CD14-positive monocyte (primary cell): ENCODE measurements at regions not wholly inside any gene's neighbourhood (a gene's known extent, or its start where the extent isn't known, plus 50 kb on each side); places are given as distances from the start of the nearest gene placed in this dataset.

Experiments
- DNase-seq, 3 donors: peaks; one replicate each; pipeline ENCODE4 v3.0.0-alpha.2; 2011 to 2022
- H2AFZ ChIP-seq: 2 replicates; pipeline ENCODE4 v1.6.0; 2012; ENCODE audit warnings: mild to moderate bottlenecking, low read depth, low read length, inconsistent platforms; ENCODE audit not compliant: insufficient read depth, poor library complexity, severe bottlenecking
- H3K27ac ChIP-seq, 2 donors: 1 replicate in 1 of 2; 2 replicates in 1 of 2; pipeline ENCODE4 v1.5.1; 2012 to 2013; ENCODE audit warnings: low read length in 2 of 2, control low read depth in 1 of 2, inconsistent platforms in 1 of 2, low read depth in 1 of 2, mild to moderate bottlenecking in 1 of 2
- H3K27me3 ChIP-seq, 2 donors: one replicate each; pipeline versions ENCODE4 v1.6.0 to v1.6.1; 2011 to 2013; ENCODE audit warnings: low read length in 2 of 2; ENCODE audit not compliant: control insufficient read depth in 2 of 2, insufficient read depth in 2 of 2
- H3K36me3 ChIP-seq, 2 donors: replicated peaks in 1 of 2; 1 replicate in 1 of 2; 2 replicates in 1 of 2; pipeline versions ENCODE4 v1.5.1 to v1.6.1; 2012 to 2013; ENCODE audit warnings: low read length in 2 of 2, control low read depth in 1 of 2, inconsistent platforms in 1 of 2, mild to moderate bottlenecking in 1 of 2; ENCODE audit not compliant: insufficient read depth in 2 of 2, control insufficient read depth in 1 of 2
- H3K4me1 ChIP-seq, 2 donors: 1 replicate in 1 of 2; 2 replicates in 1 of 2; pipeline versions ENCODE4 v1.5.1 to v1.6.1; 2012 to 2013; ENCODE audit warnings: low read length in 2 of 2, control low read depth in 1 of 2, inconsistent platforms in 1 of 2, mild to moderate bottlenecking in 1 of 2, moderate library complexity in 1 of 2; ENCODE audit not compliant: insufficient read depth in 2 of 2, control insufficient read depth in 1 of 2
- H3K4me2 ChIP-seq: replicated peaks from 2 replicates; pipeline ENCODE3; 2012; ENCODE audit warnings: low read length, moderate library complexity, mild to moderate bottlenecking; ENCODE audit not compliant: poor library complexity, severe bottlenecking; ENCODE audit errors: extremely low read depth
- H3K4me3 ChIP-seq, 3 experiments: fragments of 200-600 bp in 1 of 3; sonication (generic) in 1 of 3; replicated peaks in 1 of 3; 1 replicate in 2 of 3; 2 replicates in 1 of 3; pipeline ENCODE4 v1.5.1; 2011 to 2013; ENCODE audit warnings: low read length in 3 of 3, mild to moderate bottlenecking in 3 of 3, control low read depth in 2 of 3, low read depth in 2 of 3, inconsistent platforms in 1 of 3, moderate library complexity in 1 of 3
- H3K79me2 ChIP-seq: 2 replicates; pipeline ENCODE4 v1.6.0; 2012; ENCODE audit warnings: mild to moderate bottlenecking, control low read depth, inconsistent platforms, low read length, moderate library complexity; ENCODE audit not compliant: insufficient read depth
- H3K9ac ChIP-seq: 2 replicates; pipeline ENCODE4 v1.6.0; 2017; ENCODE audit warnings: low read length, mild to moderate bottlenecking; ENCODE audit not compliant: insufficient read depth, poor library complexity, severe bottlenecking
- H3K9me3 ChIP-seq, 2 donors: replicated peaks in 1 of 2; 1 replicate in 1 of 2; 2 replicates in 1 of 2; pipeline versions ENCODE4 v1.5.1 to v1.6.1; 2012 to 2013; ENCODE audit warnings: low read length in 2 of 2, control low read depth in 1 of 2; ENCODE audit not compliant: control insufficient read depth in 1 of 2, insufficient read depth in 1 of 2
- H4K20me1 ChIP-seq: 2 replicates; pipeline ENCODE4 v1.6.0; 2012; ENCODE audit warnings: mild to moderate bottlenecking, low read length, control low read depth, moderate library complexity; ENCODE audit not compliant: insufficient read depth
- H3K27ac Mint-ChIP-seq, 7 donors: one replicate each; pipeline ENCODE4 v1.8.0; 2020; ENCODE audit warnings: mild to moderate bottlenecking in 7 of 7, mixed read lengths in 7 of 7, moderate library complexity in 6 of 7, inconsistent platforms in 2 of 7
- H3K27me3 Mint-ChIP-seq, 3 donors: one replicate each; pipeline ENCODE4 v1.8.0; 2021 to 2022; ENCODE audit warnings: low read depth in 3 of 3, mild to moderate bottlenecking in 3 of 3, mixed read lengths in 3 of 3, moderate library complexity in 3 of 3, inconsistent platforms in 1 of 3
- H3K36me3 Mint-ChIP-seq, 2 donors: one replicate each; pipeline ENCODE4 v1.8.0; 2020; ENCODE audit warnings: mixed read lengths in 2 of 2, inconsistent platforms in 1 of 2, mild to moderate bottlenecking in 1 of 2
- H3K4me1 Mint-ChIP-seq: one replicate; pipeline ENCODE4 v1.8.0; 2020; ENCODE audit warnings: mild to moderate bottlenecking, mixed read lengths
- H3K4me3 Mint-ChIP-seq, 2 donors: one replicate each; pipeline ENCODE4 v1.8.0; 2020; ENCODE audit warnings: mild to moderate bottlenecking in 2 of 2, mixed read lengths in 2 of 2, moderate library complexity in 1 of 2
- H3K9me3 Mint-ChIP-seq, 7 donors: one replicate each; pipeline ENCODE4 v1.8.0; 2020 to 2022; ENCODE audit warnings: mixed read lengths in 7 of 7, mild to moderate bottlenecking in 6 of 7, moderate library complexity in 6 of 7, inconsistent platforms in 2 of 7
- CTCF ChIP-seq: fragments of 200-600 bp; IDR thresholded peaks from one replicate; pipeline ENCODE4 v1.8.0; 2022; ENCODE audit warnings: antibody characterized with exemption, mild to moderate bottlenecking
- WGBS: methylation state at CpG from one replicate; pipeline ENCODE4 v1.1.5; 2013; ENCODE audit warnings: missing lambda C conversion rate; ENCODE audit not compliant: insufficient coverage; 5-methylcytosine and 5-hydroxymethylcytosine counted together
- intact Hi-C, 2 donors: fragments of 100-400 bp; cut with micrococcal nuclease; formaldehyde crosslinking; loops; one replicate each; pipeline versions ENCODE4 v1.15.0 to v1.15.1; 2023

- no peak for DNase-seq
- H3K4me2 ChIP-seq: no peak overlapping the region
- WGBS: no CpG with 5 or more reads among the region's 3 CpGs
- H3K36me3 Mint-ChIP-seq: no peaks in the 10 kb centered on the region
- peaks cover 0 to 2% (median 0%) of the 10 kb centered on the region in 3 donors for H3K27me3 Mint-ChIP-seq
- H3K27ac Mint-ChIP-seq: no peak overlapping the region
- H3K36me3 ChIP-seq: no peaks in the 10 kb centered on the region
- H3K9ac ChIP-seq: no peak overlapping the region
- H3K79me2 ChIP-seq: no peaks in the 10 kb centered on the region
- no peak overlapping the region for H2AFZ ChIP-seq
- H3K4me1 ChIP-seq: no peaks in the 10 kb centered on the region
- H3K4me3 Mint-ChIP-seq: no peak overlapping the region
- no peaks in the 10 kb centered on the region for H3K27me3 ChIP-seq
- no peaks in the 10 kb centered on the region for H3K4me1 Mint-ChIP-seq
- intact Hi-C loops: no loop called here
- no peaks in the 10 kb centered on the region for H4K20me1 ChIP-seq
- no peaks in the 10 kb centered on the region for H3K9me3 ChIP-seq
- H3K9me3 Mint-ChIP-seq: peaks cover 0 to 2% (median 0%) of the 10 kb centered on the region in 7 donors
- no peak overlapping the region for H3K27ac ChIP-seq
- H3K4me3 ChIP-seq: no peak overlapping the region
- no peak for TF ChIP-seq CTCF
These were observed 287.0 kb upstream of the MAGEB18 start for GRCh38 chrX:25851141-25851540.

- WGBS: no CpG with 5 or more reads among the region's 3 CpGs
- Histone ChIP-seq H2AFZ (no peak overlapping the region), H3K9me3 (no peaks in the 10 kb centered on the region), H3K4me1 (no peaks in the 10 kb centered on the region), H4K20me1 (no peaks in the 10 kb centered on the region), H3K4me2 (no peak overlapping the region), H3K4me3 (no peak overlapping the region), H3K27ac (no peak overlapping the region), H3K9ac (no peak overlapping the region), H3K27me3 (no peaks in the 10 kb centered on the region), H3K36me3 (no peaks in the 10 kb centered on the region), H3K79me2 (no peaks in the 10 kb centered on the region)
- H3K4me1 Mint-ChIP-seq: no peaks in the 10 kb centered on the region
- intact Hi-C loops: no loop called here
- peaks cover 0 to 2% (median 0%) of the 10 kb centered on the region in 3 donors for H3K27me3 Mint-ChIP-seq
- peaks cover 0 to 2% (median 0%) of the 10 kb centered on the region in 7 donors for H3K9me3 Mint-ChIP-seq
- H3K36me3 Mint-ChIP-seq: no peaks in the 10 kb centered on the region
- no peak overlapping the region for H3K4me3 Mint-ChIP-seq
- H3K27ac Mint-ChIP-seq: no peak overlapping the region
- DNase-seq: no peak
- no peak for TF ChIP-seq CTCF
These were observed 285.1 kb upstream of the MAGEB18 start for GRCh38 chrX:25853002-25853479.
